CD4-positive, alpha-beta T cell treated with Interleukin-17A for 4 hours (primary cell): ENCODE measurements at regions not wholly inside any gene's neighbourhood (a gene's known extent, or its start where the extent isn't known, plus 50 kb on each side); places are given as distances from the start of the nearest gene placed in this dataset.

Experiments used
- DNase-seq: peaks from one replicate; pipeline ENCODE4 v3.0.0-alpha.2; 2020; ENCODE audit warnings: mixed read lengths

GRCh38 chr13:62964522-62964921, 1548.9 kb upstream of the PCDH20 start:
- DNase-seq: no peak

DNA sequence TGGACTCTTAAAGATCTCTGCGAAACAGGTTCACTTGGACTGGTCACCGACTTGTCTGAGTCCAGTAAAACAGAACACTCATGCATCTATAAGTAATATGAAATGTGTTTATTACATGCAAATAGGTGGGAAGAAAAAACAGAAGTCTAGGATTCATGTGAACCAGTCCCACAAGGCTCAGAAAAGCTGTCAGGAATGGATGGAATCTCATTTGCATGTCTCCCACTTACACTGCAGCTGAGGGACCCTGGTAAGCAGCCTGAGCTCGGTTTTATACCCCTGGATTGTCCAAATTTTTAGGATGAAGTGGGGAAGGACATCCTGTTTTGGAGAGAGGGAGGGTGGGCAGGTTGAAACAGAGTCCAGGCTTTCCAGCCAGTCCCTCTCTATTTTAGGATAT, 1545.1 kb upstream of the PCDH20 start:
- no peak for DNase-seq

- DNase-seq: no peak
Observed at GRCh38 chr13:62933809-62934208, 1518.2 kb upstream of the PCDH20 start.

GRCh38 chr13:62932256-62932883, 1516.7 kb upstream of the PCDH20 start:
- DNase-seq: no peak

GRCh38 chr13:62931853-62932252, 1516.2 kb upstream of the PCDH20 start:
- DNase-seq: no peak

- DNase-seq: no peak
Observed at GRCh38 chr13:62924395-62924794, 1508.7 kb upstream of the PCDH20 start.

GRCh38 chr13:62920159-62920558, 1504.5 kb upstream of the PCDH20 start:
- no peak for DNase-seq

- DNase-seq: no peak
Observed at GRCh38 chr13:62919491-62919890, 1503.8 kb upstream of the PCDH20 start.

GRCh38 chr13:62910541-62911060, 1495.0 kb upstream of the PCDH20 start:
- no peak for DNase-seq

GRCh38 chr13:62908321-62908720, 1492.7 kb upstream of the PCDH20 start:
- DNase-seq: no peak

DNA sequence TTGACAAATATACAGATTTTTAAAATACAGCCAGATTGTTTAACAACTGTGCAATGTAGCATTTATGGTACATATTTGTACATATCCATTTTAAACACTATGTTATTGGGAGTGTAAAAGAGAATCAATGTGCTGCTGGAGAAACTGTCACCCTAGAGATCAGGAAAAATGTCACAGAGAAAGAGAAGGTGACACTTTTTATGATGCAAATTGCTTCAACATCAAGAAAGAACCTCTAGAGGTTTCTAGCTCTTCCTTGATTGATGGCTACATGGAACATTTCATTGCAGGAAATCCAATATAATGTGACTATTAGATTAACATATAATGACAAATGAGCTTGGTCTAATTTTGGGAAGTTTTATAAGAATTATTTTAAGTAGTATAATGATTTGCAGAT, 1491.2 kb upstream of the PCDH20 start:
- DNase-seq: no peak

- no peak for DNase-seq
Observed at GRCh38 chr13:62906469-62906868, 1490.8 kb upstream of the PCDH20 start.

DNA sequence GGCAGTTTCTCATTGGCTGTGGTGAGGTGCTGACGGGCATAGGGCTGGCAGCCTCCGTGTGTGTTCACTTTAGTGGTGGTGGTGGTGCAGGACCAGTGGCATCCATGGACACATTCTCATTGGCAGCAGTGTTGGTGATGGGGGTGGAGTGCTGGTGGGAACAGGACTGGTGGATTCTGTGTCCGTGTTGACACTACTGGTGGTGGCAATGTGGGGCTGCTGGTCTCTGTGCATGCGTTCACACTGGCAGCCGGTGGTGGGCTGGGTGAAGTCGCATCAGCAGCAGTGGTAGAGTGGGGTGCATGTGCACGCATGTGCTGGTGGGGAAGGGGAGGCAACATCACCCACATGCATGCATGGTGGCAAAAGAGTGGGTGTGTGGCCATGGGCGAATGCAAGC, 1471.4 kb upstream of the PCDH20 start:
- no peak for DNase-seq

DNA sequence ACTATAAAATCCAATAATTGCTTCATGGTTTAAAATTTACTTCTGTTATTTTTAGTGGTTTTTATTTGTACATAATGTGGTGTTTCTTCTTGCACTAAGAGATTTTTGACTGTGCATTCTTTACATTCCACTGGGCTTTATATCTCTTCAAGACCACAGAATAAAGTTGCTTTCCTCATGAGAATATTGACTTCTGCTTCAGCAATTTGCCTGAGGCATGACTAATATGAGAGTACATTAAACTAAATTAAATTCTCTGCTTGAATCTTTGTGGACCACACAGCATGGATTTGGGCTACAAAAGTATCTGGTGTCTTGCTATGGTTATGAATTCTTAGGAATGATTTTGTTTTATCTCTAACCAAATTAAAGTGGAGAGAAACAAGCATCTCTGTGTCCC, 1463.4 kb upstream of the PCDH20 start:
- no peak for DNase-seq

GRCh38 chr13:62875118-62875640, 1459.5 kb upstream of the PCDH20 start:
- no peak for DNase-seq

DNA sequence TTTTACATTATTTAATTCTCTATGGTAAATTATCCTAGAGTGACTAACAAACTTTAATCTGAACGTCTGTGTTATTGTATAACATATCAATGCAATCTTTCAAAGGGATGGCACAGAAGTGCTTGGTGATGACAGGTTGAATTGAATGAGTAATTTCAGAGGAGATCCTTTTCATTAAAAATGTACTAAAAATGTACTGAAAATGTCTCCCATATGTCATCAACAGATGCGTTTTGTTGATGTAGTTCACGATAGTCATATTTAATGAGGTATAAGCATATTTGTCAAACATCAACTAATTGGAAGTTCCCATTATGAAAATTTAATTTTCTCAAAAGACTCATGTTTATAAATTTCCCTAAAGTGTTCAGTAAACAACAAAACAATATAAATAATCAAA, 1434.7 kb upstream of the PCDH20 start:
- DNase-seq: no peak

- no peak for DNase-seq
Observed at GRCh38 chr13:62847520-62847919, 1431.9 kb upstream of the PCDH20 start.

DNA sequence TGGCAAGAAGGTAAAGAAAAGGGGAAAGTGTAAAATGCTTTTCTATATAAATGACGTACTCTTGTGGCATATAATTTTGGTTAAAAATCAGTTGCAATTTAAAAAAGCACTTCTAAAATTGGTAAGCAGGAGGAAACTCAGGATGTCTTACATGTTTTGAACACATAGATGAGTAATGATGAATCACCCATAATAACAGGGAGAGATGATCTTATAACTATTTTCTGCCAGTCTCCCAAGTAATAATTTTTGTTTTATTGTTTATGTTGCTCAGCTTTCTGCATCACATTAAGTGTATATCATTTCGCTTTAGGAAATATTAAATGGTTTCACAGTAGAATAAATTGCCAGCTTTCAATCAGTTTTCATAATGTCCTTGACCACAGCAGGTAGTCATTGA, 1430.7 kb upstream of the PCDH20 start:
- DNase-seq: no peak

- no peak for DNase-seq
Observed at GRCh38 chr13:62839338-62839737, 1423.7 kb upstream of the PCDH20 start.

GRCh38 chr13:62838929-62839328, 1423.3 kb upstream of the PCDH20 start:
- DNase-seq: no peak

DNA sequence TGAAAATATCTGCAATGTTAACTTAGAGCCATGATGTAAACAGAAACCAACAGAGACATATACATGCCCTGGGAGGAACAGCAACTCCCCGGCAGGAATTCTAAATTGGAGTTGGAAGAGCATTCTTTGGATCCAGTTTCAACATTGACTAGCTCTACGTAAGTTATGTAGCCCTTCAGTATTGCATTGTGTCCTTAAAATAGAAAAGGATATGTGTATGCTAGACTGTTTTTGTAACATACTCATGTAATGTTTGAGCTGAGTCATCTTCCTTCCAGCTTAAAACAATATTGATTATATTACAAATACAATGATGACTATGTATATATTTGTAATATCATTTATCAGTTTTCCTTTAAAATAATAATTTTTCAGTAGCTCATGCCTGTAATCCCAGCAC, 1422.2 kb upstream of the PCDH20 start:
- DNase-seq: no peak

DNA sequence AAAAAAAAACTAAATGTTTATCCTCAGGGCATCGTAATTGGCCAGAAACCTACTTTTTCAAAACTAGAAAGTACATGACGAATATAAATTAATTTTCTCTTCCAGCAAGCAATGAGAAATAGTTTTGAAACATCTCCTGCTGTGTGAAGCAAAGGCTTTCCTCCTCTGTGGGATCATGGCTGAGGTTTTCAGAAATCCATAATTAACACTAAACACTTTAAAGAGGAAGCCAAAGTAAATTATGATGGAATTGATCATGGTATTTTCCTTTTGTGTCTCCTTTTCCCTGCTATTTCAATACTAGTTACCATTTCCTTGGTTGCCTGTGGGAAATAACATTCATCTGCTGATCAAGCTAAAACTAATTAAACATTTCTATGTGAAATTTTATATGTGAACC, 1413.8 kb upstream of the PCDH20 start:
- DNase-seq: no peak

GRCh38 chr13:62799931-62800436, 1384.3 kb upstream of the PCDH20 start:
- no peak for DNase-seq

GRCh38 chr13:62799038-62799535, 1383.4 kb upstream of the PCDH20 start:
- no peak for DNase-seq

DNA sequence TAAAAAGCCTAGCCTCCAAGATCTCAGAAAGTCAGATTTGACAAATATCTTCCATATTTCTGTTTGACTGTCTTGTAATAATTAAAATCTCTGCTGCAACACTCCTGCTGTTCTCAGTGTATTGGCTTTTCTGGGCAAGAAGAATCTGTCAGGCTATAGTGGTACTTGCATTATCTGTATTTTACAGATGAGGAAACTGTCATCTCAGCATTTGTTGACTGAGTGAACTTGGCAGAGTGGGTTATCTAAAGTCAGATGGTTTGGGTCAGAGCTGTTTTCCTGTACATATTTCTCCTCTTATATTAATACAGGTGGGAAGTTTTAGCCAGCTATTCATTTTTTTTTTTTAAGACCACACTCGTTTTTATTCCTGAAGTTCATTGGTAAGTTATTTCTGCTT, 1378.2 kb upstream of the PCDH20 start:
- DNase-seq: no peak
